ENCODE measurements at regions not wholly inside any gene's neighbourhood (a gene's known extent, or its start where the extent isn't known, plus 50 kb on each side); places are given as distances from the start of the nearest gene placed in this dataset.

DNA sequence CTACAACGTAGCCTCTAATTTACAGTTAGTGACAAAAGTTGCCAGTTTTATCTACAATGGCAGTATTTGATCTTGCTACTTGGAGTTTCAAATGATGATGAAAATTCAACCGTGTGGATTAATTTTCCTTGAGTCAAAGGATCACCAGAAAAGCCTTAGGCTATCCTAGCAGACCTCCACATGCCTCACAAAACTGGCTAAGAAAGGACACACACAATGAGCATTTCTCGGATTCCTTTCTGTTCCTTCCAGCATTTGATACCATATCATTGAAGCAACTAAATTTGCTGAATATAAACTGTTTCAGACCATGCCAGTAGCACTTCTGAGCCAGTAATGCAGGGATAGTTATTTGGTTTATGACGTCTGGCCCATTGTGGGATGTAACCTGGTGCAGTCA, 587.4 kb upstream of the MDFIC2 start:
- DNase-seq, result no peak

DNA sequence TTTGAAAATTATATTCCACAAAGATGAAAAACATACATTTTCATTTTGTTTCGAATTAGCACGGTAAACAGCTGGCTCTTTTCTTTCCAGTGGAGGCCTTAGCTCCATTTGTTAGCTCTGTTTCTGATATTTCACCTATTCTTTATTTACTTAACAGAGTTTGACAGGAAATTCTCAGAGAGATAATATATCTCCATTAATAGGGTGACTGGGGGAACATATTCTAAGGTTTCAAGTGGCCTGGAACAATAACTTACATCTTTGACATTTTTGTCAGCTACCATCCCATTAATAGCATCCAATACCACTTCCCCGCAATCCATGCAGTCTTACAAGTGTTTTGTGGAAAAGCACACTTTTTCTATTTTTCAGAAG, 577.6 kb upstream of the MDFIC2 start:
- DNase-seq, result no peak

GRCh38 chr3:70889162-70890019, 577.0 kb upstream of the MDFIC2 start:
- no peak for DNase-seq

DNA sequence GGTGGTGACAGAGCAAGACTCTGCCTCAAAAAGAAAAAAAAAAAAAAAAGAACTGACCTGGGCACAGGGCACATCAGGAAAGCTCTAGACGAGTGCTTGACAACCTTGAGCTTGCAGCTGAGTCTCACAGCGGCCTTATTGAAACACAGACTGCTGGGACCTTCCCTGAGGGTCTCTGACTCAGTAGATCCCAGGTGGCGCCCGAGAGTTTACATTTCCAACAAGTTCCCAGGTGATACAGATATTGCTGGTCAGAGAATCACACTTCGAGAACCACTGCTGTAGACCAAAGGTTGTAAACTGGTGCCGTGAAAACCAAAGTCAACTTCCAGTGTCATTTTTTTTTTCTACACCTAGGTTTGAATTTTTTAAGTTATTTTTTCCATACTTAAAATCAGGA, 573.2 kb upstream of the MDFIC2 start:
- DNase-seq, result no peak

GRCh38 chr3:70882104-70882503, 569.7 kb upstream of the MDFIC2 start:
- no peak for DNase-seq

DNA sequence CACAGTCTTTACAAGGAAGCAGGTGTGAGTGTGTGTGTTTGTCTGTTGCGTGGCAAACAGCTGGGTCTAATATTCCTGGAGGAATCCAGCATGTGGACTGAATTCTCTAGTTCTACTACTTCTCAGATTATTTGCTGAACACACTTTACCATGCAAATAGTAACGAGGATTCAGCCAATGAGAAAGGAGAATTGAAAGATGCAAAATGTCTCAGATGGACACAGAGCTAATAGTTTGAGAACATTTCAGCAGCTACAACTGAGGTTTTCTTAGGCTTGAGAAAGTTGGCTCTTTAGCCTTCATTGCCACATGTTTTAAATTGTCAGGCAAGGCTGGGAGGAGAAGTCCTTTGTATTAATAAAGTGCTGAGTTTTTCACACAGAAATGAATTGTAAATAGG, 568.0 kb upstream of the MDFIC2 start:
- DNase-seq, result no peak

- DNase-seq, result no peak
These were observed 563.7 kb upstream of the MDFIC2 start for GRCh38 chr3:70876154-70876553.

GRCh38 chr3:70874196-70874595, 561.8 kb upstream of the MDFIC2 start:
- DNase-seq, result no peak

DNA sequence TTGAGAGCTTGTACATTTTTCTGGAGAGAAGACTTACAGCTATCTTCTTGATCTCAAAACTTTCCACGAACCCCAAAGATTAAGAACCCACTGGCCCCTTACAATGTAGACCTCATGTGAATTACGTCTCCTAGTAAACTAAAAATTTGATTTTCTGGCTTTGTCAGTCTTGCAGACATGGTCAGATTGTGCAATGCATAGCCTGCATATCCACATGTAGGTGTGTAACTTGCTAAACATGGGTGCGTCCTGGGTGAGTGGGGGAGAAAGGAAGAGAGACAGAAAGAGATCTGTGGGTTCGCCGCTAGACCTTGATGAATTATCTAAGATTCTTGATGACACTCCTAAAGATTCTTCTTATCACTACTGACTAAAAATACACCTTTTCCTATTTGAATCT, 561.2 kb upstream of the MDFIC2 start:
- DNase-seq, result no peak

DNA sequence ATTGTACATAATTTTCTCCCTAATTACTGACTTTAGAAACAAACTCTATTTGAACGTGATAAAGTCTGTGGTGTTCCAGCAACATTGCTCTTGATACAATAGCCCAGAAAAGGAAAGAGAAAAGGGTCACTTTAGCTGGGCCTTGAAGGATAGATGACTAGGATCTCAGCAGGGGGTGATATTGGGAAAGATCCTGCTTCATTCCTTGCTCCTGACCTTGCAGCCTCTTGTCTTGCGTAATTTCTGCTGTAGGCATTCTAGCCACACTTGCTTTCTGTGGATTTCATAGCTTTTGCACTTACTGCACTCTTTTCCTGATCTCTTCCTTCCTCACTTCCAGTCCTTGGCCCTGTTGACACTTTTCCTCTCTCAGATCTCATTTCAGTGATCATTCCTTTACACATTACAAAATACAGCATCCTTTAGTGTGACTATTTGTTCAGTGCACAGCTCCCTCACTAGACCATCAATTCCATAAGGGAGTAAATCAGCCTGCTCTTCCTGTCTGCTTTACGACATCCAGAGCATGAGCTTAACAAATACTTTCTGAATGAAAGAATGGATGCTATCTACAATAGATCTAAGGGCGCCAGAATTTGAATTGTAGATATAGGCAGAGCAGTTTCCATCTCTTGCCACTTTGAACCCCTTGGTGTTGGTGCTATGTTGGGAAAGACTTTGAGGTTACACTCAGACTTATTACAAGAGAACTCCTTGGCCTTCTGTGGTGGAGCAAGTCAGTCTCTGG, 559.6 kb upstream of the MDFIC2 start:
- DNase-seq, result no peak

DNA sequence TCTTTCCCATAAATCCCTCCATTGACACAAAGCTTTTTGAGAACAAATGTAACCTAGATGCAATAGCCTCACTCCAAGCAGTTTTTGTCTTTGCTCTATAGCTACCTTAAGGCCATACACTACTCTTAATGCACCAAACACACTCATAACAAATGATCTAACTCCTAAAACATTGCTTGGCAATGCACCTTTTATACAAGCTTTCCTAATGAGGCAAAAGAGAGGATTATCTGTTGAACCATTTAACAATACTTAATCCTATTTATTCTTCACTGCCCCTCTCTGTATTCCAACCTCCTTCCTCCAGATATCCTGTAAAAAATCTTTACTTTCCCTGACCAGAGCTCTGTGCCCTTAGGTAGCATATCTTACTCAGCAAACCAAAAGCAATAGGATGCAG, 558.1 kb upstream of the MDFIC2 start:
- no peak for DNase-seq

DNA sequence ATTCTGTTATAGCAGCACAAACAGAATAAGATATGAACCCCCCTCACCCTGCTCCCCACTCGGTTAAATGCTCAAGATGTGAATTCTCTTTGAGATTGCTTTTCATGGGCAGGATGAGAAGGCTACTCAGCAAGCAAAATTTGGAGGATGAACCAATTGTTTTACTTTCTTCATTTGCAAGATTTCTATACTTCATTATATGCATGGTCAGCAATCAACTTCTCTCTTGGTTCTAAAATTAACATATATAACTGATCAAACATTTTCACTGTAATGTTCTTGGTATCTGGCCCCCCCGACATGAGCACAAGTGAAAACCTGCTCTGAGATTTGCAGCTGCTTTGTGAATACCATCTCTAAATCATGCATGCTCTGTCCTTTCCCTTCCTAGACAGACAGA, 556.1 kb upstream of the MDFIC2 start:
- no peak for DNase-seq

GRCh38 chr3:70863049-70863448, 550.6 kb upstream of the MDFIC2 start:
- DNase-seq, result no peak

GRCh38 chr3:70861855-70862254, 549.4 kb upstream of the MDFIC2 start:
- no peak for DNase-seq

DNA sequence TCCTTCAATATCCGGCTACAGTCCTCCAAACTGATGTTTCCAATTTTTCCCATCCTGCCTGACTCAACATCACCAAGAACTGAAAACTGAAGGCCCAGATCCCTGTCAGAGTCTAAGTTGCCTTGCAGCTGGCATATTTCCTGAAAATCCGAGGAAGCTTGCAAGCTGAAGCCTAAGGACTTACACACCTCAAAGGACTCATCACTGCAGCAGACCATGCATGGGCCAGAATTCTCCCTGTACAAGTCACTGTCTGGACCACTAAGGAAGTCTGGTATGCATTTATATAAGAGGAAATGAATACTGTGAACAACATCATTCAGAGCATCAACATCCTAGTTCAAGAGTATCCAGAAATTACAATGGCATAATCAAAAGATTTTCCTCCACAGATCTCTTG, 548.8 kb upstream of the MDFIC2 start:
- DNase-seq, result no peak

DNA sequence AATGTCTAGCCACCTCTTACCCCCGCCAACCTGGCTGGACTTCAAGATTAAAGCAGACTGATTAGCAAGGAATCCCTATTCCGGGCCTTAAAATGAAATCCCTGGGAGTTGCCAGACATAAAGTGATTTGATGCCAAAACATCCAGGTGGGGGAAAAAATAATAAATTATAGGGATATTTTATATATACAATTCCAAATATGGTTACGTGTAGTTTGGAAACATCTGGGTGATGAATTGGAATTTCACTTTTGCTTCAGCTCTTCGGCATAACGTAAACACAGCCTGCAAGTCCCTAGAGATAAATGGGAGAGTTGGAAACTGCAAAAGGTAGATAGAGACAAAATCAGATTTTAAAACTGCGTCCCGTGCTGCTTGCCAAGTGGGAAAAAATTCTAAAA, 545.5 kb upstream of the MDFIC2 start:
- DNase-seq, result no peak

DNA sequence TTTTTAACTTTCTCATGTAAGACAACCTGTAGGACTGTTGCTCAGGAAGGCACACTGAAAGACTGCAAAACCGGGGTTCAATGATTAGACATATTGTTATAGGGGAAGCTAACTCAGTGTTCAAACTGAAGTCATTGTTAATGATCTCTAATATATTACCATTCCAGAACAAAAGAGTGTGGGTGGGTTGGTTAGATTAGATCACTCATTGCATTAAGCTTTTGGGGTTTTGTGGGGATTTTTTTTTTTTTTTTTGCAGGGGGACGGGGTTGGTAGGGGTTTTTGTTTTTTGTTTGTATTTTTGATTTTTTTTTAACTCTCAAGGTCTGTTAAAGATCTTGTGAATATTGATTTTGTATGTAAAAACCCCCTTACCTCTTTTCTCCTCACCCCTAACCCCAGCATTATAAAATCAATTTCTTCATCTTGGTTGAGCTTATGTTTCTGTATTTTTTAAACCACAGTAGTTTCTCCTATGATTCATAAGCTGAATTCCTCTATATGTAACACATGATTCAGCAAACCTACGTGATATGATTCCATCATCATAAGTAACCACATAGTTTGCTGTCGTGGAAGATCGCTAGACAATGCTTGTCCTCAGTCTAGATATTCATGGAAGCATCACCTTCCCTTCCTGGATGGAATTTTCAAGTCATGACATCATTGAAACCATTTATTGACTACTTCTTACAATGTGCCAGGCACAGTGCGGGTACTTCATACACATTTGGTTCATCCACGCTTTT, 544.1 kb upstream of the MDFIC2 start:
- DNase-seq, result no peak

DNA sequence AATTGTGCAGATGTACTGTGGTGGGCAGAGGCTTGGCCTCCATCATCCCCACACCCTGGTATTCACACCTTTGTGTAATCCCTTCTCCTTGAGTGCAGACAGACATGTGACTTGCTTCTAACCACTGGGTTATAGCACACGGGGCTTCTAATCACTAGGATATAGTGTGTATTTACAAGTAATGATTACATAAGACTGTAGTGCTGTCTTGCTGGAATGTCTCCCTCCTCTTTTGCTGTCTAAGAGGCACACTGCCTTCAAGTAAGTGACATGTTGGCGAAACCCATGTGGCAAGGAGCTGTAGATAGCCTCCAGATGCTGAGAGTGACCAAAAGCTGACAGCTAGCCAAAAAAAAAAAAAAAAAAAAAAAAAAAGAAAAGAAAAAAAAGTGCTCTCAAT, 542.7 kb upstream of the MDFIC2 start:
- DNase-seq, result no peak

GRCh38 chr3:70854108-70854507, 541.7 kb upstream of the MDFIC2 start:
- peak; percentile 21 for DNase-seq

DNA sequence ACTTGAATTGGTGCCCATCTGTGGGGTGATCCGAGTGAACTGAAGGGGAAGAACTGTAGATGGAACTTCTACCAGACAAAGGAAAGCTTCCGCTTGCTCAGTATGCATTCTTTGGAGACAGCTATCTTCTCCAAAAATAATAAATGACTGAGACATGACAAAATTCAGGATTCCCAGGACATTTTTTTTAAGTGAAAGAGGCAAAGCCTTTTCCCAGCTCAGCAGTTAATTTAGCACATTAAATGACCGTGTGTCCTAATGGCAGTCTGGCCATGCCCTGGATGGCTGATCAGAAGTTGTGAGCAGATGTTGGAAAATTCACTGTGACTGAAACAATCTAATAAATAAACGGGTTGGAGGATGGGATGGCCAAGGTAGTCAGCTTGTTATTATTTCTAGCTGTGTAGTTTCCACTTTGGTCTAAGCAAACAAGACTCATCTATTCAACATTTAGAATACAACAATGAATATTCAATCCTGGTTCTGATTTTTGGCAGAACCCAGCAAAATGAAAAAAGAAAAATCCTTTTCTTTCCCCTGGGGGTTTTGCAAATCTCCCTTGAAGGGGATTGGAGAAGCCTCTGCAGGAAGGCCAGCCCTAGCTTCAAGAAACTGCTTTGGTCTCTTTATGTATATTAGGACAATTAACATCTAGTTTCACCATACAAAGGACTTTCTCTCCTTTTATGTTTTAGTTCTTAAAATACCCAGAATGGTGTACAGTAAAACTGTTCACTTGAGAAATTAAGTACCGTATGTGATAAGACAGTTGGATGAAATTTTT, 540.9 kb upstream of the MDFIC2 start:
- no peak for DNase-seq

DNA sequence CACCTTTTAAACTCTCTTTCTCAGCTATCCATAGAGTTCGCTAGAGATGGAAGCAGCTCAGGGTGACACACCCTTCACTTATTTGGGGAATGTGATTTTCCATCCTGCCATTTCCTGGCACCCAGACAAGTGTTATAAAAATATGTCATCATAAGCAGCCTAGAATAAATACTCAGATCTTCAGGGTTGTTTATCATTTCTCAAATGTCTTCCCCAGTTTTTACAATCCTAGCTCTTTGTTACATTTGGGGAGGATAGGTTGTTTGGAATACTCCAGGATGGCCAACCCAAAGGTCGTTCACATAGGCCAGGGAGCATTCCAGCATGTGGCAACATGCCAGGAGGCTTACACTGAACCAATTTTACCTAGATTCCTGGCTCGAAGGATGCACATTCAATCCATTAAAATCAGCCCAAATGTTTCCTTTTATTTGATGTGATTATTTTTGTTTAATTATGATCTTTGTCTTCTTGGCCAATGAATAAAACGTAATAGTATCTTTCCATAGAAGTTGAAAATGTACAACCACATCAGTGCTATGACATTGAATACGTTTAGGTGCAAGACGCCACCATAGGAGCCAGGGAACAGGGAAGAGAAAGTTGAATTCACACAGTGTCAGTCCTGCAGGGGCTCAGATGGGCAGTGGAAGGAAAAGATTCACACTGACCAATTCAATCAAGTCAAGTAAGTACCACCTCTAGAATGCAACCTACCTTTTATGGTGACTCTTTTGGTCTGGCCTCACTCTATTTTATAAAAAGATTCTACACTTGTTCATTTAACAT, 537.7 kb upstream of the MDFIC2 start:
- no peak for DNase-seq

Data from NCI-H1105 treated with DMSO at 0.1 percent for 48 hours (cell line).